ENCODE measurements at regions not wholly inside any gene's neighbourhood (a gene's known extent, or its start where the extent isn't known, plus 50 kb on each side); places are given as distances from the start of the nearest gene placed in this dataset.

DNA sequence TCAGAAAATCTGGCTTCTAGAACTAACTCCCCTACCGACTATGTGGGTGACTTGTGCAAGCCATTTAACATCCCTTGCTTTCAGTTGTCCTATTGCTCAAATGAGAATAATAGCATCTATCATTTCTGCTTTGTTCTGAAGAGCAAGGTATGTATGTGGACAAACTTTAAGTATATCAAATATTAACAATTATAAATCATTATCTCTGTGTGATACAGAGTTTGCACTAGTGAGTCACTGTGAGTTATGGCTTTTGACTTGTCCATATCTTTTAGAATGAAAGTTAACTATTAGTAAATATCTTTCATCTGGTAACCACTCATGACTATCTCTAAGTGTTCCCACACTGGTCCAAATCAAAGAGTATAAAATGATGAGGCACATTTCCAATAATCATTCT is 812.9 kb upstream of the ADGRL2 start:
- TF ChIP-seq, protein P1, sequence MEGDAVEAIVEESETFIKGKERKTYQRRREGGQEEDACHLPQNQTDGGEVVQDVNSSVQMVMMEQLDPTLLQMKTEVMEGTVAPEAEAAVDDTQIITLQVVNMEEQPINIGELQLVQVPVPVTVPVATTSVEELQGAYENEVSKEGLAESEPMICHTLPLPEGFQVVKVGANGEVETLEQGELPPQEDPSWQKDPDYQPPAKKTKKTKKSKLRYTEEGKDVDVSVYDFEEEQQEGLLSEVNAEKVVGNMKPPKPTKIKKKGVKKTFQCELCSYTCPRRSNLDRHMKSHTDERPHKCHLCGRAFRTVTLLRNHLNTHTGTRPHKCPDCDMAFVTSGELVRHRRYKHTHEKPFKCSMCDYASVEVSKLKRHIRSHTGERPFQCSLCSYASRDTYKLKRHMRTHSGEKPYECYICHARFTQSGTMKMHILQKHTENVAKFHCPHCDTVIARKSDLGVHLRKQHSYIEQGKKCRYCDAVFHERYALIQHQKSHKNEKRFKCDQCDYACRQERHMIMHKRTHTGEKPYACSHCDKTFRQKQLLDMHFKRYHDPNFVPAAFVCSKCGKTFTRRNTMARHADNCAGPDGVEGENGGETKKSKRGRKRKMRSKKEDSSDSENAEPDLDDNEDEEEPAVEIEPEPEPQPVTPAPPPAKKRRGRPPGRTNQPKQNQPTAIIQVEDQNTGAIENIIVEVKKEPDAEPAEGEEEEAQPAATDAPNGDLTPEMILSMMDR (IDR thresholded peaks at IDR 0.05; ENCODE audit: borderline replicate concordance, insufficient read depth, low read depth, low read length), result no peak
- no peak overlapping the region for H3K4me3 ChIP-seq (ENCODE audit: low read depth, low read length)

DNA sequence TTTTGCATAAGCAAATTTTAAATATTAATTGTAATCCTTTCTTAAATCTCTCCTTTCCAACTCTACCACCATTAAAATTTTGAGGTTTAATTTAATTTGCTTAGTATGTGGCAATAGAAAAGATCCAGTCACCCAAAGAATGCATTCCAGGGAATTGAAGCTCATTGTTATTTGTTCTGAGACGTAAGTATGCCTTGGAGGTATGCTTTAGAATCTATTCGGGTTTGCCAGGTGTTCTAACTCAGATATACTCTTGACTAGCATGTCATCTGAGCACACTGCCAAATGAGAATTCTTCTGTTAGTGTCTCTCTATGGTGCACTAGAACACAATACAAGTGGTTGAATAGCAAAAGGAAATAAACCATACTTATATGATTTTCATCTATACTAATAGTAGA is 813.6 kb upstream of the ADGRL2 start:
- H3K4me3 ChIP-seq (ENCODE audit: low read depth, low read length), result no peak overlapping the region
- TF ChIP-seq, protein P1 (IDR thresholded peaks at IDR 0.05; ENCODE audit: borderline replicate concordance, insufficient read depth, low read depth, low read length), result no peak

DNA sequence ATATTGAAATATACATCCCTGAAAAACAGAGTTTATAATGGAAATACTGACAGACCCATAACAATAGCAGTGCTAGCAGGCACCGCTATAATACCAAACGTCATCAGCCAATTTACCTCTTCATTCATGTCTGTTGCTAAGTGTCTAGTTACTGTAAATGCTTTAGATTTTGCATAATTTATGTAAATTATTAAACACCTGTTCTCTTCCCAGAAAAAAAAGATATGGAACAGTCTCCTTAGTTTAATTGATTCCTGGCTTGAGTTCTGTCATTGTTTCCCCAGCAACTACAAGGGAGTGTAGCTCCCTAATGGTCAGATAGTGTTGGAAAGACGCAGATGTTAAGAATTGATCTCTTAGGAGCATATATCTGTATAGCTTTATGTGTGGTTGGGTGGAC is 817.9 kb upstream of the ADGRL2 start:
- TF ChIP-seq, protein P1 (IDR thresholded peaks at IDR 0.05; ENCODE audit: borderline replicate concordance, insufficient read depth, low read depth, low read length), result no peak

DNA sequence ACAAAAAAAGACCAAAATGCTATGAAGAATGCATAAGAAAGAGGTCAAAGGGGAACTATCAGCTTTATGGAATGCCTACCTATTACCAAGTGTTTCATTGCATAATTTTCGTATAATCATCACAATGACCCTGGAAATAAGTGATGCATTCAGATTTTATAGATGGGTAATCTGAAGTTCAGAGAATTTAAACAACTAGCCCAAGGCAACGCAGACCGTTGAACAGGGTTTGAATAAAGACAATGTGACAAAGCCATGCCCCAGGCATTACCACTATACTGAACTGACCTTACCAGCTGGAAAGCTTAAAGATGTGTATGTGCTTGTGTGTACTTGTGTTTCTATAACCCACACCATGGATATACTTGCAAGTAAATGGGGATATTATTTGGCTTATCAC is 827.6 kb upstream of the ADGRL2 start:
- H3K4me3 ChIP-seq (ENCODE audit: low read depth, low read length), result no peak overlapping the region

More for the DNA sequence above, 817.9 kb upstream of the ADGRL2 start:
- no peak overlapping the region for H3K4me3 ChIP-seq (ENCODE audit: low read depth, low read length)

DNA sequence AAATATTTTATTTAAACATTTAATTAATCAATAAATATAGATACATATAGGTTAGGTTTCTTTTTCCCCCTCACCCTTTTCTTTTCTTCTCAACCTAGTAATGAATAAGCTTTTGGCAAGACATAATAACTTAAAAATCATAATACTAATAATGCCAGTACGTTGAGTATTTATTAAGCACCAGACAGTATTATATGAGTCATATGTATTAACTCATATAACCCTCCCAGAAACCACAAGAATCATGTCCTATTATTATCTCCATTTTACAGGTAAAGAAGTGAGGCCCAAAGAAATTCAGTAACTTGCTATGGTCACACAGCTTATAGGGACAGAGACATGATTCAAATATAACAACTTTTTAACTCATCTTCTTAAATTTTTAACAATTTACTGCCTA is 834.5 kb upstream of the ADGRL2 start:
- TF ChIP-seq, protein P1 (IDR thresholded peaks at IDR 0.05; ENCODE audit: borderline replicate concordance, insufficient read depth, low read depth, low read length), result no peak
- H3K4me3 ChIP-seq (ENCODE audit: low read depth, low read length), result no peak overlapping the region

More for the DNA sequence above, 827.6 kb upstream of the ADGRL2 start:
- TF ChIP-seq, protein P1 (IDR thresholded peaks at IDR 0.05; ENCODE audit: borderline replicate concordance, insufficient read depth, low read depth, low read length), result no peak

DNA sequence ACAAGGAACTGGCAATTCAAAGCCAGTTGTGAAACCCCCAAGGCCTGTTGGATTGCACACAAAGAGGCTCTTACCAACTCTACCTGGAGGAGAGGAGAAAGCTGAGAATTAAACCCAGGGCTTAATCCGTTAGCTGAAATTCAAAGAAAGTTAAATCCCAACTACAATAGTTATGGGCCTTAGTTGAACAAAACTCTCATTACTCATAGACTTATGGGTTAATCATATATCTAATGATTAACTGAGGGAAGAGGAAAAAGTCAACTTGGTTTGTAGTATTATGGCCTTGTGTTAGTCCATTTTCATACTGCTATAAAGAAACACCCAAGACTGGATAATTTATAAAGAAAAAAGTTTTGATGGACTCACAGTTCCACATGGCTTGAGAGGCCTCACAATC is 838.2 kb upstream of the ADGRL2 start:
- H3K4me3 ChIP-seq (ENCODE audit: low read depth, low read length), result no peak overlapping the region
- TF ChIP-seq, protein P1 (IDR thresholded peaks at IDR 0.05; ENCODE audit: borderline replicate concordance, insufficient read depth, low read depth, low read length), result no peak

DNA sequence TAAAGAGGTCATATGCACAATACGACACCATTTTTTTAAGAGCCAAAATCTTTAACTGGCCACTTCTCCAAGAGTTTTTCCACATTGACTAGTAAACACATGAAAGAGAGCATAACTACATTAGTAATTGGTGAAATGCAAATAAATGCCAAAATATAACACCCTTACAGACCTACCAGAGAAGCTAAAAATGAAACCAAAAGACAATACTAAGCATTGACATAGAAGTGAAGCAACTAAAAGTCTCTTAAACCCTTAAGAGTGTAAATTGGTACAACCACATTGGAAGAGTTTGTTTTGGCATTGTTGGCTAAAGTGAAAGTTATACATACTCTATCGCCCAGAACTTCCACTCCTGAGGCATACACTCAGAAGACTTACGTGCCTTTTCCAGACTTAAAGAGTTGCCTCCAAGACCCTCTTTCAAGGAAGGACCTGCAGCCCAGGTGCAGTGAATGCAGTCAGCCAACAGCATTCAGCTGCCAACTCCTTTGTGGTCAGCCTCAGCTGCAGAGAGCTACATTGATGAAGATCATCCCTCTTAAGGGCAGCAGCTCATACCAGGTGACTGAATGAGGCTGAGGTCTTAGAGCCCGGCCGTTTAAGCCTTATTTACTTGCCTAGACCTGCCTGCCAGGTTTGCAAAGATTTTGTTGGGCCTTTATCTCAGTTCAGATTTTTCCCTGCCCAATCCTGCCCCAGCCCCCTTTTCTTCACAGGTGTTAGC is 839.1 kb upstream of the ADGRL2 start:
- H3K4me3 ChIP-seq (ENCODE audit: low read depth, low read length), result no peak overlapping the region
- TF ChIP-seq, protein P1 (IDR thresholded peaks at IDR 0.05; ENCODE audit: borderline replicate concordance, insufficient read depth, low read depth, low read length), result no peak

Measured in GM12875 (cell line).